IPS-NIHi7 (cell line): ENCODE measurements at regions not wholly inside any gene's neighbourhood (a gene's known extent, or its start where the extent isn't known, plus 50 kb on each side); places are given as distances from the start of the nearest gene placed in this dataset.
"Not testable (repeated sequence)": the region's sequence is repeated elsewhere in the genome, so short reads cannot be mapped to it uniquely, and the experiment has no call there.

Experiments
- DNase-seq: peaks from one replicate; pipeline ENCODE4 v3.0.0; 2012; ENCODE audit warnings: mixed read lengths; ENCODE audit errors: extremely low spot score

GRCh38 chr9:39463696-39464095, 108.2 kb downstream of the SPATA31A1 start:
- DNase-seq, result not testable (repeated sequence)

DNA sequence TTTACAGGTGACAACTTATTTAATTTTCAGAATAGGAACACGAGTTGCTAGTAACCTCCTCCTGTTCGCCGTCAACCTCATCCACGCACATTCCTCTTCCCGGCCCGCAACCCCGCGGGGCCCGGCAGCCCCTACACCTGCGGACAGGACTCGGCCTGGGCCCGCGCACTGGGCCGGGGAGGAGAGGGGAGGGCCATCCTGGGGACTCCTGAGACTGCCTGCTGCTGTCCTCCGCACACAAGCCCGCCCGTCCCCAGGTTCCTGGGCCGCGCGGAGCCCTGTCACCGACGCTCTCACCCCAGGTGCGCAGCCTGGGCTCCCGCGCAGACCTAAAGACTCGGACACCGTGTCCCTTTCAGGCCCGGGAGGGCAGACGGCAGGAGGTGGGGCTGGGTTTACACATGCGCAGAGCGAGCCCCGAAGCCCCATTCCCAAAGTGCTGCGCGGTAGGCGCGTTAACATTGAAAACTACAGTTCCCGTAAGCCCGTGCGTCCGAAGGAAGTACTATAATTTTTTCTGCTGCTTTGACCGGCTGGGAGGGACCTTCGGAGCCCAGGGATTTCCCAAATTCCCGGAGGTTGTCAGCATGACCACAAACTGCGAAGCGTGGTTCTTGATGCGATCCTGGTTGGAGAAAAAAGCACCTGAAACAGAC, 108.8 kb downstream of the SPATA31A1 start:
- DNase-seq, result not testable (repeated sequence)

DNA sequence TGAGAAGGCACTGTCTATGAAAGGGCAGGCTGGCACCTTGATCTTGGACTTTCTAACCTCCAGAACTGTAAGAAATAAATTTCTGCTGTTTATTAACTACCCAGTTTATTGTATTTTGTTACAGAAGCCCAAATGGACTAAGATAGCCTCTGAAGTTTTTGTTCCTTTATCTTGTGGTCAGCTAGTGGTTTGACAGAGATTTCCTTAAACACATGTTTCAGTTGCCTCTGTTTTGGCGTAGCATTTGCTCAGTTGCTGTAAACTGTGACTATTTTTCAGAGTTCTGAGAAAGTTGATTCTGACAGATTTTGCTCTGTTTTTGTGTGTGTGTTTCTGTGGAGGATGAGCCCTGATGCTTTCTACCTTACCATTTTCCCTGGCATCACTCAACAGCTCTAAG, 119.0 kb downstream of the SPATA31A1 start:
- not testable (repeated sequence) for DNase-seq

- DNase-seq, result not testable (repeated sequence)
Observed at GRCh38 chr9:39483073-39483472, 127.6 kb downstream of the SPATA31A1 start.

- DNase-seq, result not testable (repeated sequence)
Observed at GRCh38 chr9:39483880-39484279, 128.4 kb downstream of the SPATA31A1 start.

GRCh38 chr9:39484292-39484691, 128.8 kb downstream of the SPATA31A1 start:
- DNase-seq, result not testable (repeated sequence)

DNA sequence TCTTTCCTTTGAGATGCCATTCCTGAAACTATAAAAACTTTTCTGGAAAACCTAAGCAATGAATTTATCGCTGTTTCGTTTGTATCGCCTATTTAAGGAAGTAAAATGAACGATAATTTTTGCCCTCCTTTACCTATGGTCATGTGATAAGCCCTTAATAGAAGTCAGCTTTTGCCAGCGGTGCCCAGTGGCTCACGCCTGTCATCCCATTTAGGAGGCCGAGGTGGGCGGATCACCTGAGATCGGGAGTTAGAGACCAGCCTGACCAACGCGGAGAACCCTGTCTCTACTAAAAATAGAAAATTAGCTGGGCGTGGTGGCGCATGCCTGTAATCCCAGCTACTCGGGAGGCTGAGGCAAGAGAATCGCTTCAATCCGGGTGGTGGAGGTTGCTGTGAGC, 132.0 kb downstream of the SPATA31A1 start:
- DNase-seq, result not testable (repeated sequence)

GRCh38 chr9:39496248-39496647, 140.8 kb downstream of the SPATA31A1 start:
- DNase-seq, result not testable (repeated sequence)

DNA sequence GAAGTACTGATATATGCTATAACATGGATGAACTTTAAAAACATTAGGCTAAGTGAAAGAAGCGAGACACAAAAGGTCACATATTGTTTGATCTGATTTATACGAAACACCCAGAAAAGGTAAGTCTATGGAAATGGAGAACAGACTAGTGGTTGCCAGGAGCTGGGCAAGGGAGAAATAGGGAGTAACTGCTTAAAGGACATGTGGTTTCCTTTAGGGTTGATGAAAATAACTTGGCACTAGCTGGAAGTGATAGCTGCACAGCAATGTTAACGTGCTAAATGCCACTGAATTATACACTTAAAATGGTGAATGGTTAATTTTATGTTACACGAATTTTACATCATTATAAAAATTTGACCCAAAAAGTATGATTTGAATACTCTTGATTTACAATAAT, 147.7 kb downstream of the SPATA31A1 start:
- not testable (repeated sequence) for DNase-seq

DNA sequence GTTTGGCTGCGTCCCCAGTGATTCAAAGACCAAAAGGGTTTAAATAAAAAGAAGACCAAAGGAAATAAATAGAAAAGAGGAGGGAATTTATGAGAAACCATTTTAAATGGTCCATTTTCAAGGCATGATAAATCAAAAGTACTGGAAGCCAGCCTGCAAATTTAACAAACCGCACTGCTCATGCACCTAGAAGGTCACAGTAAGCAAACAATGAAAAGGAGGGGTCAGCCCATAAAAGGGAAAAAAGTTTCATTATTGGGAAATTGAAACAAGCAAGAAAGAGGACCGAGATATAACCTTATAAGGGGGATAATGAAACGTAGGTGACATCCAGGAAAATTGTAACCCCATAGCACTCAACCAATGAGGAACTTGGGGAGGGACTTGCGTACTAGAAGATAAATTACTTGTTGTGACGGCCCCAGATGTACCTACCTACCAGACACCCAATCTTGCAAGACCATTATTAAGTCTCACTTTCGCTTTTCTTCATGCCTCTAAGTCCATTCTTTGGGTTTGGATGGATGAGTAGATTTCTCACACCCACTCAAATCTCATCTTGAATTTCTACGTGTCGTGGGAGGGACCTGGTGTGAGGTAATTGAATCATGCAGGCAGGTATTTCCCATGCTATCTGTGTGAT, 172.0 kb downstream of the SPATA31A1 start:
- not testable (repeated sequence) for DNase-seq

DNA sequence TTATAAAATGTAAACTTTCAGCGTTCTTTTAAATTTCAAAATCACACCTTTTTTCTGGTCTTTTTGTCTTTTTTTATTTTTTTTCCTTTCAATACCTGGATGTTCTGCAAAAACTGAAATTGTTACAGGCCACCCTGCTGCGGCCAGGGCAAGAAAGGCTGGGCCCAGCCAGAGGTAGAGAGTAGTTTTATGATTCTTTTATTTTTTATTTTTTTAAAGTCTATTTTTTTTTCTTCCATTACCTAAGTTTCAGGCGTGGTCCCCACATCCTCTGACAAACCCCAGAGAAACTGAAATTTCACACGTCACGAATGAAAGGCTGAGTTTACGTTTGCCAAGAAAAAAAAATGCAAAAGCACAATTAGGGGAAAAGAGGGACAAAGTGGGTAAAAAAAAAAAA, 177.1 kb downstream of the SPATA31A1 start:
- DNase-seq, result not testable (repeated sequence)

DNA sequence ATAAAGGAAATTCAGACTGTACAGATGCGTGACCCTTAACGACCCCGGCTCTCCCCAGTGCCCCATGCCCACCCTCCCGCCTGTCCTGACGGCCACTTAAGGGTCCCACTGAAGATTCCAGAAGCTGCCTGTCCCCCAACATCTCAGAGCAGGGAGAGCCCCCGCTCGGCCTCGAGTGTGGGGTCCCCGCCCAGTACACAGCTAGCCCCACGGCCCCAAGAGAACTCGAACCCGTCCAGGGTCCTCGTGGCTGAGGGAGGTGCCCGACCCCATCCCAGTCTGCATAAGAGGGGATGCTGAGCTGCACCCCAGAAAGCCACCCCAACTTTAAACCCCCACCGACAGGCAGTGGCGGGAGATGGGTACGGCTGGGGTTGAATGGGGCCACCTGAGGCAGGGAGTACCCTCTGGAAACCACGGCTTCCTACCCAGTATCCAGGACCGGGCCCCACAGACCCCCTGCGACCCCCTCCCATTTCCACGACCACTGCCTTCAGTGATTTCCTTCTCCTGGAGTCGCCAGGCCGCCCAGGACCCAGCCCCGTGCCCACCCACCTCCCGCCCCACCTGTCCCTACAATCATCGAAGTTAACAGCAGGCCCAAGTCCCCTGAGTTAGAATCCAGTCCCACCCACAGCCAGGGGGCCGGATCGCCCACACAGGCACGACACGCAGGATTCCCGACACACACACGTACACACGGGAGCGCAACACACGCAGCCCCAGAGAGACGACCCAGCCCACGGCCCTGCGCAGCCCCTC, 177.7 kb downstream of the SPATA31A1 start:
- not testable (repeated sequence) for DNase-seq

GRCh38 chr9:39533763-39534548, 178.5 kb downstream of the SPATA31A1 start:
- DNase-seq, result not testable (repeated sequence)

GRCh38 chr9:39534897-39535296, 179.4 kb downstream of the SPATA31A1 start:
- DNase-seq, result not testable (repeated sequence)

- not testable (repeated sequence) for DNase-seq
Observed at GRCh38 chr9:39542157-39542556, 186.7 kb downstream of the SPATA31A1 start.

DNA sequence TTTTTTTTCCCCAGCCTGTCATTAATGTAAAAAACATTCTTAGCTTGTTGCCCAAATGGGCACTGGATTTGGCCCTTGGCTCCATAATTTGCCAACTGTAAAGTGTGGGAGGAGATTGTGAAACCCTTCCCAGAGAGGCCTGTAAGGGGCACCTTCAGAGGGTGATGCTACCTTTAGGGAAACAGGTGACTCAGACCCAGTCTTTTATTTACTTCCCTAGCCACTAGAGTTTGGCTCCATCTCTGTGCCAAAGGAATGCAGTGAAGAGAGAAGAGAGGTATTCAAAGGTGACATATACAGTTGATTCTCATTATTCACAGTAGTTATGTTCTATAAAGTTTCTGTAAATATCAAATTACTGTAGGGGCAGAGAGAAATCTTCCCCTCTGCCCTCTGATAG, 189.6 kb downstream of the SPATA31A1 start:
- not testable (repeated sequence) for DNase-seq

DNA sequence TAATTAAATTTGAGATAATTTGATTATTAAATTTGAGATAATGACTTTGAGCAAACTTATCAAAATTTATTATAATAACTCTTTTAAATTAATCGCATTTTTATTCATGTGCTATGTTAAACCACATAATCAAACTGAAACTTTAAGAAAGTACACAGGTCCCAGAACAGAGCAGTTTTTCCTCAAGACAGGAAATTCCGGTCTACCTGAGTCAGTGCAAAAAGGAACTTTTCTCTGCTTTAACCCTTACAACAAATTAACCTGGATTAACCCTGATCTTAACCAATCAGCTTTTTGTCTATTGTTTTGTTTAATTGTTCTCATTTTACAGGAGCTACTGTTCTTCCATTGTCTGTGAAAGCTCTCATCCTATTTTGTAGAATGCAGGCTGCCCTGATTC, 195.1 kb downstream of the SPATA31A1 start:
- not testable (repeated sequence) for DNase-seq

GRCh38 chr9:39551544-39551943, 196.1 kb downstream of the SPATA31A1 start:
- not testable (repeated sequence) for DNase-seq

- not testable (repeated sequence) for DNase-seq
Observed at GRCh38 chr9:39552242-39552881, 196.9 kb downstream of the SPATA31A1 start.

- DNase-seq, result not testable (repeated sequence)
Observed at GRCh38 chr9:39554352-39554751, 198.9 kb downstream of the SPATA31A1 start.

GRCh38 chr9:39559384-39559783, 203.9 kb downstream of the SPATA31A1 start:
- not testable (repeated sequence) for DNase-seq
